ENCODE measurements at regions not wholly inside any gene's neighbourhood (a gene's known extent, or its start where the extent isn't known, plus 50 kb on each side); places are given as distances from the start of the nearest gene placed in this dataset.

- no peak overlapping the region for H3K27ac ChIP-seq
- H3K36me3 ChIP-seq = no peaks in the 10 kb centered on the region
- peaks cover 0 to 8% (median 0%) of the 10 kb centered on the region in 11 donors for H3K9me3 ChIP-seq
- TF ChIP-seq CTCF (IDR thresholded peaks at IDR 0.05) = no peak
- ATAC-seq = no peak
- no peaks in the 10 kb centered on the region for H3K27me3 ChIP-seq
- WGBS, 2 donors = 72 to 83% methylated on average over 2 of the region's 2 CpGs
- intact Hi-C loops (cut with DNase I) = no loop called here
- H3K4me3 ChIP-seq = no peak overlapping the region
- no peak for DNase-seq
- H3K4me1 ChIP-seq = no peaks in the 10 kb centered on the region
Measured at GRCh38 chr4:141955696-141956095, 319.3 kb downstream of the IL15 start.

GRCh38 chr4:141957416-141957815 is 321.0 kb downstream of the IL15 start:
- Histone ChIP-seq H3K9me3 (peaks cover 0 to under 1% (median 0%) of the 10 kb centered on the region in 11 donors), H3K36me3 (no peaks in the 10 kb centered on the region), H3K27ac (no peak overlapping the region), H3K4me1 (no peaks in the 10 kb centered on the region), H3K4me3 (no peak overlapping the region), H3K27me3 (no peaks in the 10 kb centered on the region)
- DNase-seq = no peak
- 88 to 93% methylated on average over 4 of the region's 4 CpGs for WGBS, 2 donors
- no peak for TF ChIP-seq CTCF (IDR thresholded peaks at IDR 0.05)
- intact Hi-C loops (cut with DNase I) = no loop called here
- ATAC-seq = no peak

GRCh38 chr4:141962486-141962885 is 326.1 kb downstream of the IL15 start:
- Histone ChIP-seq H3K27ac (no peak overlapping the region), H3K27me3 (no peaks in the 10 kb centered on the region), H3K9me3 (peaks cover 0 to 10% (median 0%) of the 10 kb centered on the region in 11 donors), H3K36me3 (no peaks in the 10 kb centered on the region), H3K4me1 (no peaks in the 10 kb centered on the region), H3K4me3 (no peak overlapping the region)
- TF ChIP-seq CTCF (IDR thresholded peaks at IDR 0.05) = no peak
- intact Hi-C loops (cut with DNase I) = no loop called here
- ATAC-seq = no peak
- 83 to 90% methylated on average over 1 of the region's 1 CpG for WGBS, 2 donors
- DNase-seq = no peak

- intact Hi-C loops (cut with DNase I) = no loop called here
- Histone ChIP-seq H3K36me3 (no peaks in the 10 kb centered on the region), H3K4me1 (no peaks in the 10 kb centered on the region), H3K27me3 (no peaks in the 10 kb centered on the region), H3K4me3 (no peak overlapping the region), H3K27ac (no peak overlapping the region), H3K9me3 (peaks cover 0 to 46% (median 0%) of the 10 kb centered on the region in 11 donors)
- DNase-seq = no peak
- TF ChIP-seq CTCF (IDR thresholded peaks at IDR 0.05) = no peak
- ATAC-seq = no peak
- WGBS, 2 donors = 61 to 75% methylated on average over 3 of the region's 3 CpGs
Measured at GRCh38 chr4:141971869-141972268, 335.5 kb downstream of the IL15 start.

Data from heart right ventricle (tissue), 16 donors.